Fibroblast of skin of right quadriceps (primary cell): ENCODE measurements at regions not wholly inside any gene's neighbourhood (a gene's known extent, or its start where the extent isn't known, plus 50 kb on each side); places are given as distances from the start of the nearest gene placed in this dataset.

ENCODE experiments used
- DNase-seq: peaks from one replicate; pipeline ENCODE4 v3.0.0-alpha.2; 2013

DNA sequence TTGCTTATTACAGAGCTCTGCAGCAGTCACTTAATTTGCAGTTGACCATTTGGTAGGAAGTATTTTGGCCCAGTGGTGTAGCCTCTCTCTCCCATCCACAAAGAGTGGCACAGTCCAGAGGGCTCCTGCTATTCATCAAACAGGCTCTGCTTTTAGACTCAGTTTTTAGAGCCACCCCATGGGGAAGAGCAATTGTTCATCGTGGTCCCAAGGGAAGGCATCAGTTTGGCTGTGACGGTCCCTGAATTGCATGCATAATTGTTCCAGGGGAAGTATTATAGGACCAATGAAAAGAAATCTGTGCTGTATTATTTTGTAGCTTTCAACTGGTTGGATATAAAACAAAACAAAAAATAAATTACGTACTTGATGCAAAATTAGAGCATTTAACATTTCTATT, 799.0 kb downstream of the DACH1 start:
- no peak for DNase-seq

DNA sequence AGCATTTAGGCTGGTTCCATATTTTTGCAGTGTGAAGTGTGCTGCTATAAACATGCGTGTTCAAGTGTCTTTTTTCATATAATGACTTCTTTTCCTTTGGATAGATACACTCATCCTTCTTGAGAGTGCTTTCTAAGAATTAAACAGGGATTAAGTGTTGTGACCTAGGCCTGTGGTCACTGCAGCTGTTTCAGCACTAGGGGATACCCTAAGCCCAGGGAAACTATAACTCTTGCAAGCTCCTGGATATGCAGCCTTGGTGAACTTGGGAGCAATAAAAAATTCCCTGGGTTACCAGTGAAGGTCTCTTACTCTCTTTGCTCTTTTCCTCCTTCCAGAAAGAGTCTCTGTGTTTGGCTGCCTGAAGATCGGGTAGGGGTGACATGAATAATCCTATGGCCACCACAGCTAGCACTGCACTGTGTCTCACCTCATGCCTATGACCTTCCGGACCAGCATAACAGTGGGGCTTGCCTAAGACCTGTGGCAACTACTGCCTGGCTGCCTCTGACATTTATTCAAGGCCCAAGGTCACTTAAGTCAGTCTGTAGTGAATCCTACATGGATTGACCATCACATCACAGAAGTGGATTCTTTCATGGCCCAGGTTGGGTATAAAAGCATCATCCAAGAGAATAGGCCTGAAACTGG, 799.7 kb downstream of the DACH1 start:
- DNase-seq = no peak

DNA sequence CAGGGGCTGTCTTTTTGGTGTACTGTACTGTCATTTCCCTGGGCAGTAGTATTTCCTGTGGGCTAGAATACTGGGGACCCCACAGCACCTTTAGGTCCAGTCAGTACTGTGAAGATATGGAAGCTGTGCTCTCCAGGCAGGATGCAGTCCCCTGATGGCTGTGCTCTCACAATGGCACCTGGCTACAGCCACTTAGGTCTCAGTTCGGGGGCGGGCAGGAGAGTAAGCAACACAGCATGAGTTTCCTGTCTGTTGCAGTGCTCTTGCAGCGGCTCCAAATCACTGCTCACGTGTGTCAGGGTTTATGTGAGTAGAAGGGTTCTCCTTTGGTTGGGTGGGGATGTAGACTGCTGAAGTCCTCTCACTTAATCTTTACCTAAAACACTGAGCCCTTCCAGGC, 810.4 kb downstream of the DACH1 start:
- no peak for DNase-seq

DNA sequence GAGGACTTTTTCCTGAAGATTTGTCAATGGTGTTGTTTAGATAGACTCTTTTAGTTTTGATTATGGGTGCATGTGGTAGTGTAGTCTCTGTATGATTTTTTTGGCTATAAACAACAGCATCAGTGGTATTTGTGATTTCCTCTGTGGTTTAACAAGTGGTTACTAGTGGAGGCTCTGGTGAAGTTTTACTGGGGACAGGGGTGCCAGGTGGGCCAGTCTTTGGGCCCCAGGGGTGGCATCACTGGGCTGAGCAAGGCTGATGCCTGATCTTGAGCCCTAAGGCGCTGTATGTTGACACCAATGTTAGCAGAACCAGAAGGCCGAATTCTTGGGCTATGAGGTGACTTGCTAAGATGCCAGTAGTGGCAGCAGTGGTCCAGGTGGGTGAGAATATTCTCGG, 811.4 kb downstream of the DACH1 start:
- no peak for DNase-seq

DNA sequence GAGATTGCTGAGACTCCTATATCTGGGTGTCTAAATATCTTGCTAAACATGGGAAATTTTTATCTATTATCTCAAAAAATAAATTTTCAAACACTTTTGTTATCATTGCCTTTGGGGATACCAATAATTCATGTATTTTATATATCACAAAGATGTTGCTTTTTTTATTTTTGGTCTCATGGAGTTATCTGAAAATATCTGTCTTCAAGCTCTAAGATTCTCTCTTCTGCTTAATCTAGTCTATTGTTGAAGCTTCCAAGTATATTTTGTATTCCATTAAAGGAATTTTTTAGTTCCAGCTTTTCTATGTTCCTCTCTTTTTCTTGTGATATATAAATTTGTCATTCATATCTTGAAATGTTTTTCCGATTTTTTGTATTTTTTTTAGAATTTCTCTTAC, 812.0 kb downstream of the DACH1 start:
- no peak for DNase-seq

DNA sequence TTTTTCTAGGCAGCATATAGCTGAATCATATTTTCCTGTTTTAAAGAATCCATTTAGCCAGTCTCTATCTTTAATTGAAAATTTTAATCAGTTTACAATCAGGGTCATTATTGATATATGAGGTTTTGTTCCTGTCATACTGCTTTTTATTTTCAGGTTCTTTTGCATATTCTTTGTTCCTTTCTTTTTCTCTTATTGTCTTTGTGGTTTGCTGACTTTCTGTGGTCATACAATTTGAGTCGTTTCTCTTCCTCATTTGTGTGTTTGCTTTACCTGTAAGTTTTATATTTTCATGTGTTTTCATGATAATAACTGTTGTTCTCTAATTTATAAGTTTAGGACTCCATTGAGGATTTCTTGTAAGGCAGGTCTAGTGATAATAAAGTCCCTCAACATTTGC, 812.6 kb downstream of the DACH1 start:
- DNase-seq = no peak

DNA sequence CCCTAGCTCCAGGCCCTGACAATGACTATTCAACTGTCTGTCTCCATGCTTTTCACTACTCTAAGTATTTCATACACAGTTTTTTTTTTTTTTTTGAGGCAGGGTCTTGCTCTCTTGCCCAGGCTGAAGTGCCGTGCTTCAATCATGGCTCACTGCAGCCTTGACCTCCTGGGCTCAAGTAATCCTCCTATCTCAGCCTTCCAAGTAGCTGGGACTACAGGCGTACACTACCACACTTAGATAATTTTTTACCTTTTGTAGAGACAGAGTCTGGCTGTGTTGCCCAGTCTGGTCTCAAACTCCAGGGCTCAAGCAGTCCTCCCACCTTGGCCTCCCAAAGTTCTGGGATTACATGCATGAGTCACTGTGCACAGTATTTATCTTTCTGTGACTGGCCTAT, 815.4 kb downstream of the DACH1 start:
- no peak for DNase-seq

DNA sequence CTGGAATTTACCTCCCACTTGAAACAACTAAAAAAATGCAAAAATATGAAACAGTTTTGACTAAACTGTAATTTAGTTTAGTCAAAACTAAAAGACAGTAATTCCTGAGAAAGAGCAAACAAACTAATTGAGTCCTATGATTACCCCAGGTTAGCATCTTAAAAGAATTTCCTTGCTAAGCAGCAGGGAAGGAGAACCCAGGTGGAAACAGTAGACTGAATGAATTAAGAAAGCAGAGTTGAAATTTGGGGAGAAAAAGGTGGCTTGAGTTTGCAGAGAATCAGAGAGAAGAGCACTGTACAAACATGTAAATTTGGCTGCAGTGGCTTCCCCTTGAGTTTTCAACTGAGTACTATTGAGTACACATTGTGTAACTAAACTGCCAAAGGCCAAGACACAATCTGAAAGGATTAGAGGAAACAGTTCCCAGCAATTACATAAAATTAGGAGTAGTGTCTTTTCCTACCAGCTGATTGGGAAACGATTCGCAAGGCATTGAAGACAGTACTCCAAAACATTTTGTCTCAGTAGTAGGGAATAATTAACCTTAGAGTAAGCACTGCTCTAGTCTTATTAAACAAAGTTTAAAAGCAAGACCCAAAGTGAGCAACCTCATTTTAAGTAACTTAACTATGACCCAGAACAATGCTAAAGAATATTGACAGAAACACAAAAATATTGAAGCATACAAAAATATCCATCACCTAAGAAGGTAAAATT, 820.5 kb downstream of the DACH1 start:
- DNase-seq = no peak

DNA sequence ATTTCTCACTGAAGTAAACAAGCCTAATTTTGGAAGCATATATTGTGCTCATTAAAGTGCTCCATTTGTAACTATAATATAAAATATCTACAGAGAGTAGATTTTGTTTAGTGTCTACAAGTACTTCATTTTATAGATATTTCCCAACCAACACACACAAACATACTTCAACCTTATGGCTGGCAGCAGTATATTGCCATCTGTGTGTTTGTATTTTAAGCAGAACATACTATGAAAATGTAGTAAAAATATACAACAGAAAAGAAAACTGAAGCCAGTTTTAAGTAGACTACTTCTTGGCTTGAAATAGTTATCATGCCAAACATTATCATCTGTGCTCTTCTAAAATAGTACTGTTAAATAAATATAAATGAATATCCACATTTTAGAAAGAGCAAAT, 821.9 kb downstream of the DACH1 start:
- DNase-seq = no peak

DNA sequence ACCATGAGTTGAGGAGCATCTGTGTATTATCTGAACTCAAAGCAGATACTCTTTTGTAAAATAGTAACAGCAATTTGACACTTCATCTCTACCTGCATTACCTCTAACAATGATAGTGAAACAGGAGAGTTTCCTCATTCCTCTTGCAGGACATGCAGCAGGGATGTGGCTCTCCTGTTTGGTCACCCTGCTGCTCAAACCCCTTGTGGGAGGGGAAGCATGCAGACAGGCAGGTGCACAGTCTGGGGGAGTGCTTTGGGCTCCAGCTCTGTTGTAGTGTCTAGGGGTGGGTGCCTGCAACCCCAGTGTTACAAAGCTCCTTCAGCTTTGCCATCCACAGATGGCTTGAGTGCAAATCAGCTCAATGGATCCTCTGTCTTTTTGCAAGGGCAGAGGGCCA, 827.6 kb downstream of the DACH1 start:
- no peak for DNase-seq

DNA sequence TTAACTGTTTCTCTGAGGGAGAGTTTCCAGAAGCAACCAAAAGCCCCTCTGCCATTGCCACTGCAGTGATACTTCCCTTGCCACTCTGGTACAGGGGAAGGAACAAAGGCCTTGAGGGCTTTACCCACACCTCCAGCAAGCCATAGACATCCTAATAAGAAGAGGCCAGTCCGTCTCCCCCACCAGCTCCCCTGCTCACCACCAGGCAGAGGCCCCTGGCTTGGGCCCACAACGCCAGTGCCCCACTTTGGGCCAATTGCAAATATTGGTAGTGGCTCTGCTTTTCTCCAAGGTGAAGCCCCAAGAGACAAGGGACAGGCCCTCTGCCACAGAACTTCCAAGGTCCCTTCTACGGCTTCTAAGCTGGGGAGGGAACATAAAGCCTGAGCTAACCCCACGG, 833.0 kb downstream of the DACH1 start:
- DNase-seq = no peak

DNA sequence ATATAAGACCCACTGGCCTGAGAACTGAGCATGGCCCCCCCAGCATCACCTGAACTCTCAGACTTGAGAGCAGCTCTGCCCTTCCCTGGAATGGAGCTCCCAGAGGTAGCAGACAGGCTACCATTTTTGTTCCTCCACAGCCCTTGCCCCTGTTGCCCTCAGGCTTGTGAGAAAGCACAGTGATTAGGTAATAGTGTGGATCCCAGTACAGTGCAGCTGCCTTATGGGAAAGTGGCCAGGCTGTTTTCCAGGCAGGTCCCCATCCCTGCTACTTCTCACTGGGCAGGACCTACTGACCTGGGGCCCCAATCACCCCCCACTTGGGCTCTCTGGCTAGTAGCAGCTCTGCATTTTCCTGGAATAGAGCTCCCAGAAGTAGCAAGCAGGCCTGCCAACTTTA, 834.0 kb downstream of the DACH1 start:
- no peak for DNase-seq

DNA sequence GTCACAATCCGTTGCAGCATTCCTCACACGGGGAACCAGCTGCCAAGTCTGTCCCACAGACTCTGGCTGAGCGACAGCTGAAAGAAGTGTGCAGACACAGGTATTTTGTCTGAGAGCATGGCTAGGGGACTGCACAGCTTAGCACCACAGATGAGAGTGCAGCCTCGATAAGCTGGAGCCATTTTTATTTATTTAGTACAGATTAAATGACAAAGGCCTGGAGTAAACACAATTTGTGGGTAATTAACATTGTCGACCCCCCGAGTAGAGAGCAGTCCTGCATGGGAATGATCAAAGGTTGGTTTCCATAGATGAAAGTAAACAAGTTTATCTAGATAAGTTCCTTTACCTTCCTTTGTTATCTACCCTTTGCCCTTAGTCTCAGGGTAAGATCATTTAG, 836.2 kb downstream of the DACH1 start:
- no peak for DNase-seq

DNA sequence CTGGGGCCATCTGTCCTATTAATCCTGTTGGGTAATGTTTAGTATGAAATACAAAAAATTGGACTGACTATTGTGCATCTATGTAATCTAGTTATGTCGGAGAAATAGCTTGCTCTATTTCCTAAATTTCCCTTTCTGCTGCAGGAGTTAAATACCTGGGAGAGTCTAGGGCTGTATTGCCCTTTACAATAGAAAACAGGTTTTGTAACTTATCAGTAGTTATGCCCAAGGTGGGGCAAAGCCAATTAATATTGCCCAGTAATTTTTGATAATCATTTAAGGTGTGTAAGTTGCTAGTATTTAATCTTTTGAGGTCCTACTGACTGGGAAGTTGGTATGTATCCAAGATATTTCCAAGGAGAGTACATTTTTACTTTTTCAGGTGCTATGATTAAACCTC, 838.1 kb downstream of the DACH1 start:
- no peak for DNase-seq

DNA sequence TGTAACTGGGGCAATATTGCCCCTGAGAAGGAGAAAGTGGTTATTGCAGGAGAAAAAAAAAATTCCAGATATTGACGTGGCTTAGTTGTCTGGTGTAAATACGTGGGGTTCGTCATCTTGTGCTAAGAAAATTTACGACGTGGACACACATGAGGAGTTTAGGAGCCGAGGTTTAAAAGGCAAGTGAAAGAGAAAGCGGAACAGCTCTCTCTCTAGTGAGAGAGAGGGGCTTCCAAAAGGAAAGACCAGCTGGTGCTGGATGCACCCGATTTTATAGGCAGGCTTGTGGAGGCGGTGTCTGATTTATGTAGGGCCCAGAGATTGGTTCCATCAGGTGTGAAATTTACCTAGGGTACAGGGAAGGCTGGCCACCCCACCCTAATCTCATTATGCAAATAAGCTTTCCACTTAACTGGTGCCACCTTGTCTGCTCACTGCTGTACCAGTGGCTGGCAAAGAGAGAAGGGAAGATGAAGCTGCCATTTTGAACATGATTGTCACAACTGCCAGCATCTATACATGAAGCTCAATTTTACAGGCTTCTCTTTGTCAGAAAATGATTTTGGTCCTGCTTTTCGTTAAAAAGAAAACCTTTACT, 845.1 kb downstream of the DACH1 start:
- no peak for DNase-seq

DNA sequence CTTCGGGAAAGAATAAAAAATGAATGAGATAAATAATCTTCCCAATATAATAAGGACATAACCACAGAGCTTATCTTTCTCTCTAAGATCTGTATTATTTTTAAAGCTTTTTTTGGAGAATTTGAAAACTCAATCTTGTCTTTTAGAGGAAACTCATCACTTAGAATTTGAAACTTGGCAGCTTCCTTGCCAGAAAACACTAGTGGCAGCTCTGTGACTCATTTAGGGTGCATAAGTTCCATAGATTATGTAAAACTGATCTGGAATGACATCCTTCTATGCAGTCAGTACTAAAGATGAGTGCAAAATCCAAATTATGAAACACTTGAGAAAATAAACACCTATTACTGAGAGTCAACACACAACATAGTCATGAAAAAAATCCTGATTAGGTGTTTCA, 848.0 kb downstream of the DACH1 start:
- DNase-seq = no peak

DNA sequence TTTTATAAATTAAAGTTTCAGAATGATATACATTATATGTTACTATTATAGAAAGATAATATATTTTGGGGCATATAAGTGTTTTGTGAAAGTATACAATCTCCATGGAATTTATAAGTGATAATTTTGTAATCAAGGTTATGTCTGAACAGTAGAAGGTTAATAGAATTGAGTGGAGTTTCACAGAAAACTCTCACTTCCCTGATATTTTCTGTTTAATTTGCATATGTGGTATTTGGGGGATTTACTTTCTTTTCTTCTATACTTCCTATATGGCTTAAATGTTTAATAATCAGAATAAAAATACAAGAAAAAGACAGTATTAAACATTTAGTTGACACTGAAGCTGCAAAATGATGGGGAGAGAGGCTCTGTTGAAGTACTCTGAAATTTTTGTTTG, 848.5 kb downstream of the DACH1 start:
- DNase-seq = no peak

DNA sequence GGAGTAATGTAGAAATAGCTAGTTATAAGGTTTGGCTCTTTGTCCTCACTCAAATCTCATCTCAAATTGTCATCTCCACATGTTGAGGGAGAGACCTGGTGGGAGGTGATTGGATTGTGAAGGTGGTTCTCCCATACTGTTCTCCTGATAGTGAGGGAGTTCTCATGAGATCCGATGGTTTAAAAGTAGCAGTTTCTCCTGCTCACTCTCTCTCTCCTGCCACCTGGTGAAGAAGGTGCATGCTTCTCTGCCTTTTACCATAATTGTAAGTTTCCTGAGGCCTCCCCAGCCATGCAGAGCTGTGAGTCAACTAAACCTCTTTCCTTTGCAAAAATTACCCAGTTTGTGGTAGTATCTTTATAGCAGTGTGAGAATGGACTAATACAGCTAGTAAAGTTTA, 849.4 kb downstream of the DACH1 start:
- DNase-seq = no peak

DNA sequence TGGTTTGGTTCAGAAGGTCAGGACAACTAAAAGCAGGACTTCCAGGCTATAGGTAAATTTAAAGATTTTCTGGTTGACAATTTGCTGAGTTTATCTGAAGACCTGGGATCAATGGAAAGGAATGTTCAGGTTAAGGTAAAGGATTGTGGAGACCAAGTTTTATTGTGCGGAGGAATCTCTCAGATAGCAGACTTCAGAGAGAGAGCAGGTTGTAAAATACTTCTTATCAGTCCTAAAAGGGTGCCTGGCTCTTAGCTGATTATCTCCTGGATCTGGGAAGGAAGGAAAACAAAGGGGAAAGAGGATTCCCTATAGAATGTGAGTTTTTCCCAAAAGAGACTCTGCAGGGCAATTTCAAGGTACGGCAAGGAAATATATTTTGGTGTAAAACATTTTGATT, 851.5 kb downstream of the DACH1 start:
- no peak for DNase-seq

DNA sequence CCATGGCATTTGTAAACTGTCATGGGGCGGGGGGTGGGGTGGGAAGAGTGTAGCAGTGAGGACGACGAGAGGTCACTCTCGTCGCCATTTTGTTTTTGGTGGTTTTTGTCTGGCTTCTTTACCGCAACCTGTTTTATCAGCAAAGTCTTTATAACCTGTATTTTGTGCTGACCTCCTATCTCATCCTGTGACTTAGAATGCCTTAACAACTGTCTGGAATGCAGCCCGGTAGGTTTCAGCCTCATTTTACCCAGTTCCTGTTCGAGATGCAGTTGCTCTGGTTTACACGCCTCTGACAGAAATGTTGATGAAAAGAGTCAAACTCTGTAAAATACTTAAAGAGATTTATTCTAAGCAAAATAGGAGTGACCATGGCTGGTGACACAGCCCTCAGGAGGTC, 852.0 kb downstream of the DACH1 start:
- DNase-seq = no peak

DNA sequence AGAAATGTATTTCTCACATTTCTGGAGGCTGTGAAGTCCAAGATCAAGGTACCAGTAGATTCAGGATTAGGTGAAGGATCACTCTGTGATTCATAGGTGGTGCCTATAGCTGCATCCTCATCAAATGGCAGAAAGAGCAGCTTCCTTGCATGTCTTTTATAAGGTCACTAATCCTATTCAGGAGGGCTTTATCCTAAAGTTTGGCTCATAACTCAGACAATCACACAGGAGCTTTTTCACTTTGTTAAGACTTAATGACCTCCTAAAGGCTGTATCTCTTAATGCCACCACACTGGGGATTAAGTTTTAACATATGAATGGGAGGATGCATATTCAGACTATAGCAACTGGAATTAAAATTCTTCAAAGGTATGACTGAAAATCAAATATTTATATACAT, 861.1 kb downstream of the DACH1 start:
- no peak for DNase-seq

DNA sequence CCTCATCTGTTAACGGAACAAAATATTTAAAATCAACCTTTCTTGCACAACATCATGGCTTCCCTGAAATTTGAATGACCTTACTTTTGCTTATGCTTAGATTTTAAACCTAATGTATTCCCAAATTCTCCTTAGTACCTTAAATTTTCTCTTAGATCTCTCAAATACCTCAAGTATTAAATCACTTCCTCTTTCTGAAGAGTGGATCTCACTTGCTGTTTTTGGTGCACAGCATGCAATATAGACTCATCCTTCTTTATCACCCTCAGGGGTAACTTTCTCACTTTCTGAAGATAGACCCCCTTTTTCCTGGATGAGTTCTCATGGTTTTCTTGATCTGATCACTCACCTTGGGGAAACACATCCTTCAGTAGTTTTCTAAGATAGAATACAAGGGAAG, 871.7 kb downstream of the DACH1 start:
- no peak for DNase-seq

DNA sequence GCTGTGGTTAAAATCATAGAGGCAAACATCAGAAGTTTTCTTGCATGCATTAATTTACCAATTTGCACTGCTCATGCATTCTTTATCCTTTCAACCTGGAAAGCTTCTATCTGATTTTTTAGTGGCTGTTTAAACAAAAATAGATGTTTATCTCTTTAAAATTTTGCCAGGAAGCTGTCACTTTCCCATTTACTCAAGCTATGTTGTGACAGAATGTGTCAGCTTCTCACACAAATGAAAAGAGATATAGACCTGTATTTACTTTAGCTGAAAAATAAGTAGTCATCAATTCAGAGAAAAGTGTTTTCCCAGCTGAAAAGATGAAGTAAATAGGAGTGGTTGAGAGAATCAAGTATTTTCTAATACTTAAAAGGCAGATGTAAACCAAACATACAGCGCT, 872.8 kb downstream of the DACH1 start:
- DNase-seq = no peak

DNA sequence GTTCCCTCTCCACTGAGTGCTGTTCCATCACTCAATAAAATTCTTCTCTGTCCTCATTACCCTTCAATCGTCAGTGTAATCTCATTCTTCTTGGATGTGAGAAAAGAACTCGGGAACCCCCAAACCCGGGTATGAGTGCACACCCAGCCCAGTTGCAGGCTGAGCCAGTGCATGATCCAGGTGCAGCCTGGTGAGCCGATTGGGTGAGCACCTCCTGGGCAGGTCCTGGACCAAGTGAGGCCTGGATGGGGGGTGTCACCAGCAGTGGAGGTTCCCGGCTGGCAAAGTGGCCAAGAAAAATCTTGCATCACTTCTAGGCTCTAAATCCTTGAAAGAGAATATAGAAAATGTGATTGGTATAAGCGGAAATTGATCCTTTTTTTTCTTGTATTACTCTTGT, 878.8 kb upstream of the KLHL1 start:
- DNase-seq = no peak

DNA sequence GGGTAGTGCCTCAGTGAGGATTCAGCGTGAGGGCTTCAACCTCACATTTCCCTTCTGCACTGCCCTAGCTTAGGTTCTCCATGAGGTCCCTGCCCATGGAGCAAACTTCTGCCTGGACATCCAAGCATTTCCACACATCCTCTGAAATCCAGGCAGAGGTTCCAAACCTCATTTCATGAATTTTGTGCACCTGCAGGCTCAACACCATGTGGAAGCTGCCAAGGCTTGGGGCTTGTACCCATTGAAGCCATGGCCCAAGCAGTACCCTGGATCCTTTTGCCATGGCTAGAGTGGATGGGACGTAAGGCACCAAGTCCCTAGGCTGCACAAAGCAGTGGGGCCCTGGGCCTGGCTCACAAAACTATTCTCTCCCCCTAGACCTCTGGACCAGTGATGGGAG, 877.1 kb upstream of the KLHL1 start:
- no peak for DNase-seq
